HG02884 (cell line): ENCODE measurements at regions not wholly inside any gene's neighbourhood (a gene's known extent, or its start where the extent isn't known, plus 50 kb on each side); places are given as distances from the start of the nearest gene placed in this dataset.
"Not testable (repeated sequence)": the region's sequence is repeated elsewhere in the genome, so short reads cannot be mapped to it uniquely, and the experiment has no call there.

Experiments
- ATAC-seq: cut with Tn5 transposase; IDR thresholded peaks from one replicate; pipeline ENCODE4 v1.9.1; 2021; ENCODE audit warnings: mild to moderate bottlenecking, moderate library complexity; ENCODE audit not compliant: unreplicated experiment

GRCh38 chr18:11391661-11392060 lies 217.7 kb upstream of the SLC35G4 start:
- ATAC-seq = no peak

DNA sequence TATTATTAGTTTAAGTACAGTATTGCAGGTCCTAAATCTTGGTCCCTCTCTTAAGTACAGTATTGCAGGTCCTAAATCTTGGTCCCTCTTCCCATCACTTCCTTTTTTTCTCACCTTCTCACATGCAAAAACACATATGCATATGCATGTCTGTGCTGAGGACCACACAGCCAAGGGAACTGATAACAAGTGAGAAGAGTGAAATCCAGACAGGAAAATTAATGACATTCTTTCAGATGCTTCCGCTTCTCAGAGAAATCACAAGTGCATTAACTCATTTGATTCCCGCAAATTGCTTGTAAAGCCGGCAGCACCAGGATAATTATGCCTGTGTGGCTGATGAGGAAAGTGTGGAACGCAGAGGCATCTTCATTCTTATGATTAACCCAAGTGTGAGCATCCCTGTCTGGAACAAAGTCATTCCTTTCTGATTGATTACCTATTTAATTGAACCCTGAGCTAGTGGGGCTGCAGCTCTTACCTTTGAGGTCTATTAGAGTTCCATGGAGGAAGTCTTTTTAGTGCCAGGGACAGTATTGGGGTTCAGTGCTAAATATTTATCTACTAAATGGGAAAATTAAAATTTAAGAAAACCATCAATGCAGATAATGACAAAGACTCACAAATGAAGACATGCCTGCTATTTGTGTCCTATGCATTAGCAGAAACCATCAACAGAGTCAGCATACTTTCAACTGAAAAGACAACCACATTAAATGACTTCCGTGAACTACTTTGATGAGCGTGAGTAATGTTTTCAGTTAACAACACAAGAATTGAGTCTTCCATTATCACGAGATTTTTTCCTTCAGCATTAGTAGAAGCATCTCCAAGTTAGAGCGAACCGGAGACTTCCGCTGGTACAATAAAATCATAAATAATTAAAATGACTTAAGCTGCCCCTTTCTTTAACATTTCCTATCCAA lies 220.4 kb upstream of the SLC35G4 start:
- ATAC-seq = no peak

- no peak for ATAC-seq
Observed at GRCh38 chr18:11387880-11388279, 221.5 kb upstream of the SLC35G4 start.

- no peak for ATAC-seq
Observed at GRCh38 chr18:11383381-11383780, 226.0 kb upstream of the SLC35G4 start.

GRCh38 chr18:11380968-11381367 lies 228.4 kb upstream of the SLC35G4 start:
- ATAC-seq = no peak

DNA sequence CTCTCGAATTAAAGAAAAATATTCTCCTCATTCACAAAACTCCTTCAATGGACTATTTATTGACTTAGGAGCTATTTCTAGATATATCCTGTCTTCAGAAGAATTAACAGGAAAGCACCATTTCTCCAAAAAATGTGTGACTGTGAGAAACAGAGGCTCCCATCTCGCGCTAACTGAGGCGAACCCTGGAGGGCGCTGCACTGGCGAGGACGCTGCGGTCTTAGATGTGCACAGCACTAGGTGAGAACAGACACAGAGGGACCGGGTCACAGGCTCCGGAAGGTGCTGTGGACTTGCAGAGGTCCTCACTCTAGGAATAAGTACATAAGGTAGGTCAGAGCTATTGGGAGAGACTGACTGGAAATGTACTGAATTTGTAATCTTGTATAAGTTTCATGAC lies 229.7 kb upstream of the SLC35G4 start:
- no peak for ATAC-seq

GRCh38 chr18:11377766-11378540 lies 228.6 kb upstream of the PIEZO2 start:
- ATAC-seq = no peak

GRCh38 chr18:11372163-11372562 lies 222.8 kb upstream of the PIEZO2 start:
- no peak for ATAC-seq

DNA sequence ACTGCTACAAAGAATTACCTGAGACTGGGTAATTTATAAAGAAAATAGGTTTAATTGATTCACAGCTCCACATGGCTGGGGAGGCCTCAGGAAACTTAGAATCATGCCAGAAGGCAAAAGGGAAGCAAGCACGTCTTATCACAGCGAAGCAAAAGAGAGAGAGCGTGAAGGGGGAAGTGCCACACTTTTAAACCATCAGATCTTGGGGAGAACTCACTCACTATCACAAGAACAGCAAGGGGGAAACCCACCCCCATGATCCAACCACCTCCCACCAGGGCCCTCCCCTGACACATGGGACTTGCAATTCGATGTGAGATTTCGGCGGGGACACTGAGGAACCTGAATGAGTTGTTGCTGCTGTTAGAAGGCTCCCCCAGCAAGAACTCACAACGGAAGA lies 220.2 kb upstream of the PIEZO2 start:
- no peak for ATAC-seq

GRCh38 chr18:11368020-11368419 lies 218.7 kb upstream of the PIEZO2 start:
- ATAC-seq = no peak

DNA sequence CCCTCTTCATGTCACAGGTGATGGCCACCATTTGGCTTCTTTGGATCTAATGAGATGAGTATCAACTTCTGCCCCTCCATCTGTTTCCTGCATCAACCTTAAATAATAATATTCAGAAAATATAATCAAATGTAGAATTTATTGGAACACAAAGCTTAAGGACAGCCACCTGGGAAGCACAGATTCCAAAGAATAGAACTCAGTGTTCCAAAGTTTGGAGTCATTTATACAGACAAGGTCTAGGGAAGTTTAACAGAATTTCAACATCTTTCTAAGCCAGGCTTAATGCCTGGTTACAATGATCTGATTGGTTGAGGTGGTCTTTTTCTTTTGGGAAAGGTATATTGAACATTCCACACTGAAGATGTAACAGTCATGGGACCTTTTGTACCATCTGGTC lies 218.0 kb upstream of the PIEZO2 start:
- no peak for ATAC-seq

- ATAC-seq = no peak
Observed at GRCh38 chr18:11366410-11366809, 217.0 kb upstream of the PIEZO2 start.

- ATAC-seq = no peak
Observed at GRCh38 chr18:11362856-11363255, 213.5 kb upstream of the PIEZO2 start.

- not testable (repeated sequence) for ATAC-seq
Observed at GRCh38 chr18:11361862-11362261, 212.5 kb upstream of the PIEZO2 start.

GRCh38 chr18:11357678-11358077 lies 208.3 kb upstream of the PIEZO2 start:
- ATAC-seq = no peak

- ATAC-seq = not testable (repeated sequence)
Observed at GRCh38 chr18:11344576-11344975, 195.2 kb upstream of the PIEZO2 start.

DNA sequence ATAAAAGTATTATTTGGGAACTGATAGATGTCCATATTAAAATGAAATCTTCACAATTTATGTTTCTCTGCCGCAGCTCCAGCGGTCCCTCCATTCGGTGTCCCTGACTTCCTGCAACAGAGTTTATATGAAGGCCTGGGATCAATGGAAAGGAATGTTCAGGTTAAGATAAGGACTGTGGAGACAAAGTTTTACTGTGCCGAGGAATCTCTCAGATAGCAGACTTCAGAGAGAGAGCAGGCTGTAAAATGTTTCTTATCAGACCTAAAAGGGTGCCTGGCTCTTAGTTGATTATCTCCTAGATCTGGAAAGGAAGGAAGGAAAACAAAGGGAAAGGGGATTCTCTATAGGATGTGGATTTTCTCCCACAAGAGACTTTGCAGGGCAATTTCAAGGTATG lies 193.7 kb upstream of the PIEZO2 start:
- no peak for ATAC-seq

DNA sequence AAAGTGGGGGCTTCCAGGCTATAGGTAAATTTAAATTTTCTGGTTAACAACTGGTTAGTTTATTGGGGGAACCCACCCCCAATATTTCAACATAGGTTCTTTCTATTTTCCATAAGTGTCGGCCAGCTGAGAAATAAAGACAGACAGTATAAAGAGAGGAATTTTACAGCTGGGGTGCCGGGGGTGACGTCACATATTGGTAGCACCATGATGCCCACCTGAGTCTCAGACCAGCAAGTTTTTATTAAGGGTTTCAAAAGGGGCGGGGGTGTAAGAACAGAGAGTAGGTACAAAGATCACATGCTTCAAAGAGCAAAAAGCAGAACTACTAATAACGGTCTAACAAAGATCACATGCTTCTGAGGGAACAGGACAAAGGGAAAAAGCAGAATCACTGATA lies 192.7 kb upstream of the PIEZO2 start:
- ATAC-seq = not testable (repeated sequence)

- ATAC-seq = no peak
Observed at GRCh38 chr18:11339188-11339775, 189.9 kb upstream of the PIEZO2 start.

DNA sequence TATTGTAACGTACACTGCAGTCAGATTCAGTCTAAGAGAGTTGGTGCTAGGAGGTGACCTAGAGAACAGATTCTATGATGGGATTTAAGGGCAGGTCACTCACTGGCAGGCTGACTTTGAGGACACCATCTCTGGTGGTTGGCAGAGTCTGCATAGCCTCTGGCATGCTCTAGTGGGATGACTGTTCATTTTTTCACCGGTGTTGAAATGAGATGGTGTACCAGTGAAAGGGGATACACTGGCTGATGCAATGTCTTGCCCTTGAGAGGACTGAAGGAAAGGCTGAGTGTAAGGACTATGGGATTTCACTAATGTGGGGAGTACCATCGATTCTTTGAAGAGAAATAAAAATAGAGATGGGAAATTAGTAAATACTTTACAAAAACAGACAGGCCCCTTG lies 186.9 kb upstream of the PIEZO2 start:
- no peak for ATAC-seq

DNA sequence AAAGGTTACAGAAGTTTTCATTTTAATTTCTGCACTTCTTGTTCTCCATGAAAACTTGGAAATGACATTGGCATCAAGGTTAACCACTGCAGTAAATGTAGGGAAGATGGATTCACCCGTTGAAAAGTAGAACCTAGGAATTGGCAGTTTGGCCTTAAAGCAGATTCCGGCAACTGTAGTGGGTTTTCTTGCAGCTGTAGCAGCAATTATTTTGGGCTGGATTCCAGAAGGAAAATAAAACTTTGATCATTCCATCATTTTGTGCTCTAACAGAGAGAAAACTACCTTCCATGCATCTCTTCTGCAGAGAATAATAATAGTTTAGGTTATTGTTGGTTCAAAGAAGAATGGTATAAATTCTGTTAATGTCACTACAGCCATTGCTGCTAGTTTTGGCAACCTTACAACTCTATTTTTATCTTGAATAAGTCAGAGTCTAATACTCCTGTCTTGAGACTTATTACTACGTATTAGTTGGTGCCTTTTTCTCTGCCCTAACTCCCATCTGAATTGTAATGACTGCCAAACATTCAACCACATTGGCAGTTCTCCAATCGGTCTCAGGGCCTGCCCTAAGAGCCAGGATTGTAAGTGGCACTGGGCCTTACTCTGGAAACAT lies 178.1 kb upstream of the PIEZO2 start:
- no peak for ATAC-seq
